Epithelial cell of esophagus (primary cell): ENCODE measurements at regions not wholly inside any gene's neighbourhood (a gene's known extent, or its start where the extent isn't known, plus 50 kb on each side); places are given as distances from the start of the nearest gene placed in this dataset.
A peak's percentile ranks its signal among the peaks of the same experiment; 100 is the strongest.

Experiments used
- DNase-seq: peaks from one replicate; pipeline ENCODE4 v3.0.0; 2010; ENCODE audit warnings: low read depth
- H3K4me3 ChIP-seq: 2 replicates; pipeline ENCODE4 v1.5.1; 2011; ENCODE audit warnings: mild to moderate bottlenecking, low read length, control low read depth
- CTCF ChIP-seq: IDR thresholded peaks from 2 replicates; pipeline ENCODE4 v1.5.1; 2011; ENCODE audit warnings: low read depth, mild to moderate bottlenecking, low read length, control low read depth, inconsistent platforms; ENCODE audit not compliant: insufficient read depth; ENCODE audit errors: missing control alignments

- no peak overlapping the region for H3K4me3 ChIP-seq
- DNase-seq = no peak
- TF ChIP-seq CTCF = no peak
Measured at GRCh38 chr3:126262227-126262626, 81.8 kb upstream of the ALDH1L1 start.

GRCh38 chr3:126261037-126261436 lies 80.7 kb upstream of the ALDH1L1 start:
- peak; percentile 42 for DNase-seq

GRCh38 chr3:126259411-126260391 lies 79.3 kb upstream of the ALDH1L1 start:
- peak; percentile 37 for TF ChIP-seq CTCF
- no peak overlapping the region for H3K4me3 ChIP-seq
- DNase-seq = peak; percentile 48

More at GRCh38 chr3:126261037-126261436, 80.7 kb upstream of the ALDH1L1 start:
- no peak for TF ChIP-seq CTCF
- no peak overlapping the region for H3K4me3 ChIP-seq

GRCh38 chr3:126258670-126259069 lies 78.3 kb upstream of the ALDH1L1 start:
- no peak overlapping the region for H3K4me3 ChIP-seq
- peak; percentile 20 for DNase-seq
- no peak for TF ChIP-seq CTCF

- no peak overlapping the region for H3K4me3 ChIP-seq
- no peak for DNase-seq
- no peak for TF ChIP-seq CTCF
Measured at GRCh38 chr3:126257984-126258383, 77.6 kb upstream of the ALDH1L1 start.

GRCh38 chr3:126257174-126257573 lies 76.8 kb upstream of the ALDH1L1 start:
- no peak for DNase-seq
- no peak overlapping the region for H3K4me3 ChIP-seq
- no peak for TF ChIP-seq CTCF
